Progenitor cell of endocrine pancreas (in vitro differentiated cells): ENCODE measurements at regions not wholly inside any gene's neighbourhood (a gene's known extent, or its start where the extent isn't known, plus 50 kb on each side); places are given as distances from the start of the nearest gene placed in this dataset.

Source experiments
- DNase-seq: peaks from one replicate; pipeline ENCODE4 v3.0.0; 2021; ENCODE audit warnings: low spot score; ENCODE audit not compliant: unreplicated experiment
- H3K27ac Mint-ChIP-seq: 2 replicates; pipeline ENCODE4 v1.8.0; 2021; ENCODE audit warnings: mild to moderate bottlenecking, moderate library complexity, mixed read lengths
- H3K27me3 Mint-ChIP-seq: 2 replicates; pipeline ENCODE4 v1.8.0; 2021; ENCODE audit warnings: mixed read lengths
- H3K36me3 Mint-ChIP-seq: 2 replicates; pipeline ENCODE4 v1.8.0; 2022; ENCODE audit warnings: mixed read lengths; ENCODE audit not compliant: insufficient read depth
- H3K4me1 Mint-ChIP-seq: 2 replicates; pipeline ENCODE4 v1.8.0; 2021; ENCODE audit warnings: low read depth, mixed read lengths
- H3K4me3 Mint-ChIP-seq: 2 replicates; pipeline ENCODE4 v1.8.0; 2021; ENCODE audit warnings: low read depth, mild to moderate bottlenecking, moderate library complexity, mixed read lengths
- H3K9me3 Mint-ChIP-seq: 2 replicates; pipeline ENCODE4 v1.8.0; 2021; ENCODE audit warnings: low read depth, mixed read lengths
- CTCF ChIP-seq: fragments of 200-600 bp; sonication (generic); IDR thresholded peaks from one replicate; pipeline ENCODE4 v1.5.0; 2021; ENCODE audit warnings: antibody characterized with exemption, mild to moderate bottlenecking; ENCODE audit not compliant: unreplicated experiment

- H3K4me1 Mint-ChIP-seq: peaks cover 4% of the 10 kb centered on the region
- H3K9me3 Mint-ChIP-seq: no peaks in the 10 kb centered on the region
- no peak overlapping the region for H3K4me3 Mint-ChIP-seq
- TF ChIP-seq CTCF: no peak
- H3K27me3 Mint-ChIP-seq: no peaks in the 10 kb centered on the region
- no peak overlapping the region for H3K27ac Mint-ChIP-seq
- DNase-seq: no peak
- H3K36me3 Mint-ChIP-seq: no peaks in the 10 kb centered on the region
Observed at GRCh38 chr5:115348175-115348574, 51.7 kb upstream of the CCDC112 start.
